NCI-H2227 (cell line): ENCODE measurements at regions not wholly inside any gene's neighbourhood (a gene's known extent, or its start where the extent isn't known, plus 50 kb on each side); places are given as distances from the start of the nearest gene placed in this dataset.
"Not testable (repeated sequence)": the region's sequence is repeated elsewhere in the genome, so short reads cannot be mapped to it uniquely, and the experiment has no call there.

Experiments used
- DNase-seq: peaks from one replicate; lab custom pipeline; 2025; ENCODE audit not compliant: unreplicated experiment; lab: John Stamatoyannopoulos, UW

DNA sequence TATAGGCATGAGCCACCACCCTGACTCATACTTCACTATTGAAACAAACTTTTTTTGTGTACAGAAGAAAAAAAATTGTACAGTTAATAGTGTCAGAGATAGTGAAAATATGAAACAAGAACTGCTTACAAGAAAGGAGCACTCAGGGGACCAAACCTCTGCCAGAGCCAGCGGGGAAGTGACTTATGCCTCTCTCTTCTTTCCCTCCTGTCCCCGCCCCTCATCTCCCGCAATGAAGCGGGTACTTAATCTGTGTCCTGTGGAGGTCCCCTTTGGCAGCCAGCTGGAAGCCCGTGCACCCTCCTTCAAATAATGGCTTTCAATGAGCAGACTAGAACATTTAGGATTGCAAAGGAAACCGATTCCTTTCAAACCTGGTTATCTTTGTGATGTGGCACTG, 51.5 kb downstream of the PPIAL4A start:
- not testable (repeated sequence) for DNase-seq

DNA sequence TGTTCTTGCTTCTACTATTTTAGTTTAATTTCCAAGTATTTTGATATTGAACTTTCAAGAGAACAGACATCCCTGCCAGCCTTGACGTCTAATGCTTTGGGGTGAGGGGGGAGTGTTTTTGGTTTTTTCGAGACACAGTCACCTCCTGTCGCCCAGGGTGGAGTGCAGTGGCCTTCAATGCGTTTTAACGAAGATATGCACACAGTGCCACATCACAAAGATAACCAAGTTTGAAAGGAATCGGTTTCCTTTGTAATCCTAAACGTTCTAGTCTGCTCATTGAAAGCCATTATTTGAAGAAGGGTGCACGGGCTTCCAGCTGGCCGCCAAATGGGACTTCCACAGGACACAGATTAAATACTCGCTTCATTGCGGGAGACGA, 52.3 kb downstream of the PPIAL4A start:
- not testable (repeated sequence) for DNase-seq

DNA sequence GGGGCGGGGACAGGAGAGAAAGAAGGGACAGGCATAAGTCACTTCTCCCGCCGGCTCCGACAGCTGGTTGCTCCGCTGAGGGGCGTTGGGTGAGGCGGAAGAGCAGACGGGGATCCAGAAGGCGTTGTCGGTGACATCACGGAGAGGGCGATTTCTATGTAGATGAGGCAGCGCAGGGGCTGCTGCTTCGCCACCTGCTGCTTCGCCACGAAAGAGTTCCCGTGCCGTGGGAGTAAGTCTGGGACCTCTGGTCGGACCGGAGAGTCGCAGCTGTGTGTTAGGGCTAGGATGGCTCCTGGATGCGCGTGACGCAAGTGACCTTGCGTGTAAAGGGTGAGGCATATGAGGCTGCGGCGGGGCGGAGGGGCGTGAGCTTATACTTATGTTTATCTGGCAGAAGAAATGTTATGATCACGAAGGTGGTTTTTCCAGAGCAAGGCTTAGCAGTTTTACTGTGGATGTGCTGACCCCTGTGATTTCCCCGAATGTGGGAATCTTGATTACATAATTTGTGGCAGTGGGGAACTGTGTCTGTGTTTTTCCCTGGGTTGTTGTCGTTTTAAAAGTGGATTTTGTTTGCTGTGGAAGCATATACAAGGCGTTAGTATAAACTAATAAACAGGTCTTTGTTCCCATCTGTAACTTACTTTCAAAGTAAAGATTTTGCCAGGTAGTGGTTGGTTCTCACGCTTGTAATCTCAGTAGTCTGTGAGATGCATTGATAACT, 52.8 kb downstream of the PPIAL4A start:
- DNase-seq: peak; percentile 78

DNA sequence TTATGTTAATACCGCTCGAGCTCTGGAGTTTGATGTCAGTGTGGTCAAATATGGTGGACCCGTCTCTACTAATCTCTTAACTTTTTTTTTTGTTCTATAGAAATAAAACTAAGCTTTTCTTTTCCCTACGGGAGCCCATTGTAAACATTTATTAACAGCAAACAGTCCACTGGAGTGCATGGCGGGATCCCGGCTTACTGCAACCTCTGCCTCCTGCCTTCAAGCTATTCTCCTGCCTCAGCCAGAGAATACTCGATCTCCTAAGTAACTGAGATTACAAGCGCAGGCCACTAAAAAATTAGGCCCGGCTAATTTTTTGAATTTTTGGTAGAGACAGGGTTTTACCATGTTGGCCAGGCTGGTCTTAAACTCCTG, 53.4 kb downstream of the PPIAL4A start:
- DNase-seq: not testable (repeated sequence)

DNA sequence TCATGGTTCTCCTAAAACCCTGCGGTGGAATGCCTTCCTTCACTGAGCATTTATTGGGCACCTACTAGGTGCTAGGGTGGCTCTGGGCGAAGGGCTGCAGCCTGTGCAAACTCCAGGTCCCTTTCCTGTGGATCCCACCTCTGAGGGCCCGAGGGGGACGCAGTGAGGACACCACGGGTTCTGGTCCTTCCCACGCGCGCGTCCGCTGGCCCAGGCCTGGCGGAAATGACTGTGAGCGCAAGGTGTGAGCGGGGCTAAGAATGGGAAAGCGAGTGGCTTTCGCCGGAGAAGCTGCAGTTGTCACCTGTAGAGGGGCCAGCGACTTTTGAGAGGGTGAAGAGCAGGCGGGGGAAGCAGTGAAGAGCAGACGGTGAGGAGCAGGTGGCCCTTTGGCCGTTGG, 55.1 kb downstream of the PPIAL4A start:
- not testable (repeated sequence) for DNase-seq

DNA sequence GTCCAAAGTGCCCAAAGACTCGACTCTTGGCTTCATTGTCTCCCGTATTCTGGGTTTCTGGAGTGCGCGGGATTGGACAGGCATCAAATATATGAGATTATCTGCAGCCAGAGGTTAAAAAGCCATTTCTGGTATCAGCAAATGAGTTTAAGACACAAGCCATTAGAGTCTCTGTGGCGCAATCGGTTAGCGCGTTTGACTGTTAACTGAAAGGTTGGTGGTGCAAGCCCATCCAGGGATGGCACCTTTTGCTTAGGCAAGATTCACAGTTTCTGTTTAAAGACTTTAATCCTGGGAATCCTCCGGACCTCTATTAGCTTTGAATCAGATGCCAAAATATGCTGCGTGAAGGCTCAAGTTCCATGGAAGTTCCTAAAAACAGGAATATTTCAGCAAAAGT, 55.6 kb downstream of the PPIAL4A start:
- DNase-seq: not testable (repeated sequence)

DNA sequence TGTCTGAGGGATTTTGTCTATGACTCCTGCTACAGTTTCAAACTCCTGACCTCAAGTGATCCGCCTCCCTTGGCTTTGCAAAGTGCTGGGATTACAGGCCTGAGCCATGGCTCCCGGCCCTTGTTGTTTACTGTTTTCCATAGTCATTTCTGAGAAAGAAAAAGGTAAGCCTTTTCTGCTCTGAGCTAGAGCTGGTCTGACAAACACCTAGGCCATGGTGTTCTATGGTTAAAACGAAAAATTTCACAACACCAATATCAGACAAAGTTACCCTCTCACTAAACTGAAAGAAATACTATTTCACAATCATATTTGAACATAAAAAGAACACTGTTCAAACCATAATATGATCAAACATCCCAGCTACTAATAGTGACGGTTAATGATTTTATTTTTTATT, 57.5 kb downstream of the PPIAL4A start:
- not testable (repeated sequence) for DNase-seq

DNA sequence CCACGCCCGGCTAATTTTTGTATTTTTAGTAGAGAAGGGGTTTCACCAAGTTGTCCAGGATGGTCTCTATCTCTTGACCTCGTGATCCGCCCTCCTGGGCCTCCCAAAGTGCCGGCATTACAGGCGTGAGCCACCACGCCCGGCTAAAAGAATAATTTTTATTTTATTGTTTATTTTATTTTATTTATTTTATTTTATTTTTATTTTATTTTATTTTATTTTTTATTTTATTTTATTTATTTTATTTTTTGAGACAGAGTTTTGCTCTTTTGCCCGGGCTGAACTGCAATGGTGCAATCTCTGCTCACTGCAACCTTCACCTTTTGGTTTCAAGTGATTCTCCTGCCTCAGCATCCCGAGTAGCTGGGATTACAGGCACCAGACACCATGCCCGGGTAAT, 60.2 kb downstream of the PPIAL4A start:
- DNase-seq: not testable (repeated sequence)

DNA sequence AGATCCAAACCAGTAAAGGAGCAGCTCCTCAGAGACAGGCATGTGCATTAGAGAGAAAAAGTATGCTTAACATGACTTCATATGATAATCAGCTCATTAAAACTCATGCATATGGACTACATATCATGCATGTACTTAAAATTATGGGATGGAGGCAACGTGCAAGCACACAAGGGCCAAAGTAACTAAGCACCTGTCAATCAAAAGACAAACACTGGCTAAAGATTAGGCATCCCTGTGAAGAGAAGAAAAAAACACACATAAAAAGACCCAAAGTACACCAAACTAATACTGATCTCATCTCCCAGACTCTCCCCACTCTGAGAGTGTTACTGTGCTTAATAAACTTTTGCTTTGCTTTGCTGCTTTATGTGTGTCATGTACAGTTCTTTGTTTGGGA, 61.1 kb downstream of the PPIAL4A start:
- DNase-seq: not testable (repeated sequence)

DNA sequence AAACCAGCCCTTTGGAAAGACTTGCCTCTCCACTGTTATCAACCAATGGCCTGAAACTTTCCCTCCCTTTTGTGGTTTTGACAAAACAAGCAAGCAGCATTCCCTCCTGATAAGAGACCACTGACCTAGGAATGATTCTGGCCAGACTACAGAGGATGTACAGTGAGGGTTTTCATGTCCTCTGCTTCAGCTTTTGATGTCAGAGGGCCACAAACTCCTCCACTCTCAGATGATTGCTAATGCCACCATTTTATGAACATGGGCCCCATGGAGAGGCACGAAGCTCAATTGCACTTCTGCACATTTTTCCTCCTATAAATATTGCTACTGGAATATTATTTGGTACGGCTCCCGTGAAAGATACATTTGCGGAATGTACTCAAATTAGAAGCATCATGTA, 61.5 kb downstream of the PPIAL4A start:
- not testable (repeated sequence) for DNase-seq

DNA sequence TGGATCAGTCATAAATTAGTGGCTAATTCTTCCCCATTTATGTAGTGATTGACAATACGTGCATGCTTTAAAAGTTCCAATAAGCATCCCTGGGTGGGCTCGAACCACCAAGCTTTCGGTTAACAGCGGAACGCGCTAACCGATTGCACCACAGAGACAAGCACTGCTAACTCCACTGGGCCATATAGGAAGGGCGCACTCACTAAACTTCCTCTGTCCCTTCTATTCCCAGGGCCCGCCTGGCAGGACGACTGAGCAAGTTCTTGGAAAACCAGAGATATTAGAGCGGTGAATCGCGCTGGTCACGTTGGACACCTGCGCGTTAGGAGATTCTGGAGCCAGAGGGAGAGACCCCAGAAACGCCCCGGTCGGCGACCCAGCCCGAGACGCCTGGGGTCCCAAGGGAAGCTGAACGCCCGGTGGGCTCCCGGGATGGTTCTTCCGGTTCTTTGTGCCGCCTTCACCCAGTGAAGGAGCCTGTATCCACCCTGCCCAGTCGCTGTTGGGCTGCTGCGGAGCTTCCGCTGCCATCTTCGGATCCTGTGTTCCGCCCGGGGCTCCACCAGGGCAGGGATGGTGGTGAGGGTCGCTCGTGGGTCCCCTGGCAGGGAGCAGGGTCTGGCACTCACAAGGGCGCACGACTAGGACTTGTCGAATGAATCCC, 62.8 kb downstream of the PPIAL4A start:
- DNase-seq: not testable (repeated sequence)

DNA sequence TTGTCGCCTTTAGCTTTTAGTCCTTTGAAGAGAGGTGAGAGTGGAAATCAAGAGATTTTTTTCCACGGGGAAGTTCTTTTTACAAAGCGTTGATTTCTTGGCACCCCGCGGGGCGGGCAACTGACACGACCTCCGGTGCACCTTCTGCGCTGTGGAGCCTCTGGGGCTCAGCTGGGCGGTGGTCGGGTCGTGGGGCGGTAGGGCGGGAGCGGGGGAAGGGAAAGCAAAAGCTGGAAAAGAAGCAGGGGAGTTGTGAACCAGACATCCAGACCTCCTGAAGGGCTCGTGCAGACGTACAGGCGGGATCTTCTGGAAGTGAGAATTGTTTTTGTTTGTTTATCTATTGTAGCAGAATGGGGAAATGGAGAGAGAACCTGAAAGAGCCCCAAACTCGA, 63.3 kb downstream of the PPIAL4A start:
- not testable (repeated sequence) for DNase-seq

DNA sequence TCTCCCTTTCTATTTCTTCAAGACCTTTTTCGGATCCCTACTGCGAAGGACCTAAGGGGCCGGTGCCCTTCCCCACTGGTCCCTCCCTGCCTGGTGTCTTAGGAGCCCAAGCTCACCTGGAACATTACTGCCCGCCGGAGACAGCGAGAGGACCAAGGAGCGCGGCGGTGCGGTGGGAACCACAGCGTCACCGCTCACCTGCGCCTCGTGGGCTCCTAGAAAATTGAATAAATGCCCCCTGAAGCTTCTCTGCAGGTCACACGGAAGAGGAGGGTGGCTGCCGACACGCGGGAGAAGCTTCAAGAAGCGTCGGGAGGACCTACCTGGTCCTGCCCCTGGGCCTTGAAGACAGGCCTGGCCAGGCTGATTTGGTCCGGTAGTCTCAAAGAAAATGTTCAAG, 65.2 kb downstream of the PPIAL4A start:
- no peak for DNase-seq

DNA sequence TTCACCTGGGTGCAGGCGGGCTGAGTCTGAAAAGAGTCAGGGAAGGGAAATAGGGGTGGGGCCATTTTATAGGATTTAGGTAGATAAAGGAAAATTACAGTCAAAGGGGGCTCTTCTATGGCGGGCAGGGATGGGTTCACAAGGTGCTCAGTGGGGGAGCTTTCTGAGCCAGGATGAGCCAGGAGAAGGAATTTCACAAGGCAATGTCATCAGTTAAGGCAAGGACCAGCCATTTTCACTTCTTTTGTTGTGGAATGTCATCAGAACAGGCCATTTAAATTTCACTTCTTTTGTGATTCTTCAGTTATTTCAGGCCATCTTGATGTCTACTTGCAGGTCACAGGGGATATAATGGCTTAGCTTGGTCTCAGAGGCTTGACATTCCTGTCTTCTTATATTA, 66.4 kb downstream of the PPIAL4A start:
- DNase-seq: not testable (repeated sequence)

DNA sequence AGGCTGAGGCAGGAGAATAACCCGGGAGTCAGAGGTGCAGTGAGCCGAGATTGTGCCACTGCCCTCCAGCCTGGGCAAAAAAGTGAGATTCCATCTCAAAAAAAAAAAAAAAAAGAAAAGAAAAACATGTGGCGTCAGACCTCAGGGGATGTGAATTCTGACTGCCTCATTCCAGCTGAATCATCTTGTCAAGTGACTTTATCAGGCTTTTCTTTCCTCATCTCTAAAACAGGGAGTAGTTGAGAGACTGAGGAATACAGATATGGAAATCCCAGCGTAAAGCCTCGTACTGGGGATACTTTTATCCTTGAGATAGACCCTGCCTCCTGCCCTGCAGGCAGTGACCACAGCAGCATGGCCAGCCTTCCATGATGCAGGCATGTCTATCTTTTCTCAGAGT, 76.4 kb downstream of the PPIAL4A start:
- not testable (repeated sequence) for DNase-seq

DNA sequence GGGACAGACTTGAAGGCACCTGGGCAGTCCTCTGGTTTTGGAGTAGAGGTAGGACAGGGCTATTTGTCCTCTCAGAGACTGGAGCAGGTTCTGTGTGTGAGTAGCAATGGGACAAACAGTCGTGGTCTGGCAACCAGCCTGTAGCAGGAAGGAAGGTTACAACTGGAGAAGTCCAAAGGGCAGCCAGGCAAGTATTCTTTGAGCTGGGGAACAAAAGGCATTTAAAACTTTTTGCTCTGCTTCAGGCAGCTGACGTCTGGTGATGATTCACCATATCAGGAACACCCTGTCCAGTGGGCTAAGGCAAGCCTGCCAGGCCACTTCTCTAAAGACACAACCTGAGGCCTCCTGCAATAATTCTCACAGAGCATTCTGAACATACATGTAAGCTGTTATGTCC, 83.3 kb downstream of the PPIAL4A start:
- not testable (repeated sequence) for DNase-seq

DNA sequence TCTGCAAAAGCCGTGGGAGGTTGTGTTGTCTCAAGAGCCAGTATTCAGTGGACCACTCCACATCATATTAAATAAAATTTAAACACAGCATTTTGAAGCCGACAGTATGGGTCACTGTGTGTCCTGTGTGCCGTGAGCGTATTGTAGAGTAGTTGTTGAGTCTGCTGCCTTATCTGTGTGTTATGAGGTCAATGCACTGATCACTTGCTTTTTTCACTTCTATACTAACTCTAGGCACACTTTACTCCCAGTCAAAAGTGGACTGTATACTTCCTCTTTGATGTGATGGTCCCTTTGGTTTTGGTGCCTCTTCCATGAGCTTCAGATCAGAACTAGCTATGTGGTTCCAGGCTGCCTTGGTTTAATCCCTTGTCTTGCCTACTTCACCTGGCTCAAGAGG, 84.3 kb downstream of the PPIAL4A start:
- DNase-seq: not testable (repeated sequence)

DNA sequence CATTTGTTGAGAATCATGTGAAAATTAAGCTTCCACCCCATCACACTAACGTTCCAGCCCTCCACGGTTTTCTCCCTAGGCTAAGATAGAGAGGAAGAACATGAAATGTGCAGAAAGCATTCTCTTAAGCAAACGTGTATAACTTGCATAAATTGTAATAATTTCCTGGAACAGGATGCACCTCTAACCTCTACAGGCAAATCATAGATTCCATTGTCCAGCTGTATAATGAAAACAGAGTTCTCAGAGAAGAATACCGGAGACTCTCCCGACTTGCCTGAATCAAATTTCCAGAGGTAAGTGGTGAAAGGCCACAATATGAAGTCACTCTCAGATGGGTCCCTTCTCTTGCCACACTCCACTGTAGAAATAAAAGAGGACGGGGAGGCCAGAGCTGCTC, 87.7 kb downstream of the PPIAL4A start:
- DNase-seq: not testable (repeated sequence)

DNA sequence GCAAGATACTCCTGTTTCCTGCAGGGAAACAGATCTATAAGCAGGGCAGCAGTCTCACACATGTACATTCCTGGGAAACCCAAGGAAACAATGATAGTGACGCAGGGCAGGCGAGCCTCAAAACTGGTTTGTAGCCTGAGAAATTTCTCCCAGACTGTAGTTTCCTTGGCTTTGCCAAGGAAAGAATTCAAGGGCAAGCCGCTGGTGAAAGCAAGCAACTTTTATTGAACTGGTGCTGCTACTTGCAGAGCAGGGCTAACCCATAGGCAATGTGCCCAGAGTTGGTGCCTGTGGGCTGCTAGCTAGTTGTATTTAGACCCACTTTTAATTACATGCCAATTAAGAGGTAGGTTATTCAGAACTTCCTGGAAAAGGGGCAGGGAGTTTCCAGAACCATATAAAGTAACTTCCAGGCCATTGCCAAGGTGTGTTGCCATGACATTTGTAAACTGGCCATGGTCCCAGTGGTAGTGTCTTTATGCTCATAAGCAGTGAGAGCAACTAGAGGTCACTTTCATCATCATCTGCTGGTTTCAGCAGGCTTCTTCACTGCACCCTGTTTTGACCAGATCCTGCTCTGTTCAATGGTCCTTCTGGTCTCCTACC, 92.0 kb downstream of the PPIAL4A start:
- DNase-seq: not testable (repeated sequence)

DNA sequence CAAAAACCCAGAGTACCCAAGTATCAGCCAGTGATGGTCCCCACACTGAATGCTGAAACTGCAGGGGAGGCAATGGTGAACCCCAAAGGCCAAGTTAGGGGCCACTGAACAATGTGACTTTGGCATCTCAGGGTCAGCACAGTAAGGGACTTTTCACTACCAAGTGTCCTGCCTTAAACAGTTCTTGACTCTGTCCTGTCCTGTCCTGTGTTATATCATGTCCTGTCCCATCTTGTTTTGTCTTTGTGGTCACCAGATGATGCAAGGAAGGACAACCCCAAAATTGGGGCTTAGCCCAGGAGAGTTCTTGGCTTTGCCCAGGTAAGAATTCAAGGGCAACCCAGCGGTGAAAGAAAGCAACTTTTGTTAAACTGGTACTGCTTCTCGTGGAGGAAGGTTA, 105.0 kb downstream of the PPIAL4A start:
- not testable (repeated sequence) for DNase-seq

DNA sequence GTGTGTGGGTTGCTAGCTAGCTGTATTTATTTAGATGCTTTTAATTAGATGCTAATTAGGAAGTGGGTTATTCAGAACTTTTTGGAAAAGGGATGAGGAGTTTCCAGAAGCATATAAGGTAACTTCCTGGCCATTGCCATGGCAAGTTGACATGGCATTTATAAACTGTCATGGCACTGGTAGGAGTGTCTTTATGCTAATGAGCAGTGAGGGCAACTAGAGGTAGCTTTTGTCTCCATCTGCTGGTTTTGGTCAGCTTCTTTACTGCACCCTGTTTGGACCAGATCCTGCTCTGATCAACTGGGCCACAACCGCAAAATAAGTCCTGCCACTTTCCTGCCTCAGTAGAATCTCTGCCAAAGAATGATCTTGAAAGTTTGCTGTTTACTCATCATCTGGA, 105.5 kb downstream of the PPIAL4A start:
- DNase-seq: not testable (repeated sequence)

DNA sequence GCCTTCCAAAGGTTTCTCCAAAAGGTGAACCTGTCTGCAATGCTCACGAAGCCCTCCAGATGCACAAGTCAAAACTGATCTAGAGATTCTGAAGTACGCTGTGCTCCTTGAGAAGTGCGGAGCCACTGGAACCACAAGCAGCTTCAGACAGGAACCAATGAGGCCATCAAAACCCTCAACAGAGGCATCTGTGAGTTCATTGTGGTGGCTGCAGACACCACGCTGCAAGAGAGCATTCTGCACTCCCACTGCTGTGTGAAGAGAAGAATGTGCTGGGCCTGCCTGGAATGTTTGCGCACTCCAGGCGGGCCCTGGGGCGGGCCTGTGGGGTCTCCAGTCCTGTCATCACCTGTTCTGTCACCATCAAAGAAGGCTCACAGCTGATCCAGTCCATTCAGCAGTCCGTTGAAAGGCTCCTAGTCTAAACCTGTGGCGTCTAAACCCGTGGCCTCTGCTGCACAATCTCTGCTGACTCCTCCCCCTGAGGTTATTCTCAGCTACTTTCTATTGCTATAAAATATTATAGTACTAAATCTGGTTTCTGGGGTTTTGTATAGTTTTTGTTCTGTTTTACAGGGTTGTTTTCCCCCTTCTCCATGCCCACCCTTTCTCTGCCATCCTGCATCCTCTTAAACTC, 111.6 kb downstream of the PPIAL4A start:
- not testable (repeated sequence) for DNase-seq
